ENCODE measurements at regions not wholly inside any gene's neighbourhood (a gene's known extent, or its start where the extent isn't known, plus 50 kb on each side); places are given as distances from the start of the nearest gene placed in this dataset.

- no peak for DNase-seq
Measured at GRCh38 chr11:28739489-28740280, 631.5 kb downstream of the METTL15 start.

DNA sequence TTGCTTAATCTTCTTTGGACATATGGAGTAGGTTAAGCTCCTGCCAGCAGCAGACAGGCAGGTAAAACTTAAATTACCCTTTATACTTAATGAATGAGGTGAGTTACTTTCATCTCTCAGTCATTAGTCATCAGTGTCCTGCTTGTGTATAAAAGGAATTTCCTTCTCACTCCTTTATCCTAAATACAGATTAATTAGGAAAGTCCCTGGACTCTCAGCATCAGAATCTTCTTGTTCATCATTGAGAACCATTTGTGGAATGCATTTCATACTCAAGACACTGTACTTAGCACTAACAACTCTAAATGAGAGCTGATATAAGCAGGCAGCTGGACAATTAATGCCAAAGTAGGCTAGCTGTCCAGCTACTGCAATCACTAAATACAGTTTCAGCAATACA is 630.4 kb downstream of the METTL15 start:
- no peak for DNase-seq

DNA sequence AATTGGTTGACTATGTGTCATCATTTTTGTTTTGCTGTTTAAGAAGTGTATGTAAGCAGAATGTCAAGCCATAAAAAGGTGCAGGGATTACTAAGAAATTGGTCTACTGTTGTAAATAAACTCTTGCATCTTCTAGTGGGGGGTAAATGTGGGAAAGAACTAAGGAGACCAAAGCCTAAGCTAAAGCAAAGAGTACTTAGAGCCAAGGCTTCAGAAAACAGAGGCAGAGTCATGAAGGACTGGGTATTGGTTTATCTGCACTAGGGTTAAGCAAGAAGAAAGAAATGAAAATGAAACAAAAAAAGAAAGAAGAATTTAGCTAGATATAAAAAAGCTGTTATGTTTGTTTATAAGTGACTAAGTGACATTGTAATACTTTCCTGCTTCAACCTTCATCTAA is 628.1 kb downstream of the METTL15 start:
- DNase-seq, result no peak

DNA sequence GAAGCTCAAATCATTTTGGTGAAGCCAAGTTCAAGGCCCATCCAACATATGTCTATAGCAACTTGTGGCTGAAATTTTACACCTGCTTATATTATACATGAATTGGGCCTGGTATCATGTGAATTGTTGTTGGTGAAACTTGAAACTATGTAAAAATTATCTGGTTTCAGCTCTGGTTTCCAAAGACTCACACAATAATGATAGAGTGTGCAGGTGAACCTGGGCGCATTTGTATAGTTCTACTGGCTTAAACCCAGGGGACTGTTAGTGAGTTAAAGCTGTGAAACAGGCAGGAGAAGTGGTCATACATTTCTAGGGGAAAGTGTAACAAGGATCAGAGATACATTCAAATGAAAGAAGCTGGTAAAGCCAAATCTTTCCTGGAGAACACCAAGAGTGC is 627.3 kb downstream of the METTL15 start:
- DNase-seq, result no peak

DNA sequence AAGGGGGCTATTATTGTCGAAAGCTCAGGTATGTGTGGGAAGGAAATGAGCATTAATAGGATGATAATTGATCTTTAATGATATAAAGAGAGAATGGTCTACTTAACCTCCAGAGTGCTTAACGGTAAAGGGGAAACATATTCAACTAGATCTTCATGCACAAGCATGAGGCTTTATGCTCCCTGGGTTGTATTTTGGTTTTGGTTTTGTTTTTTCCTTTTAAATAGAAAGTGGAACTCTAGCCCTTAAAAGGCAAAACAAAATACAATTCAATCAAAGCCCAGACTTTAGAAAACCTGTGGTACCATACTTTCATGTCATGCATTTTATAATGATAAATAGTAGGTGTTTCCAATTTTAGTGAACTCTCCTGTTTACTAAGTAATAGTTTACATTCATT is 622.7 kb downstream of the METTL15 start:
- DNase-seq, result no peak

- DNase-seq, result no peak
Measured at GRCh38 chr11:28730336-28730735, 622.1 kb downstream of the METTL15 start.

DNA sequence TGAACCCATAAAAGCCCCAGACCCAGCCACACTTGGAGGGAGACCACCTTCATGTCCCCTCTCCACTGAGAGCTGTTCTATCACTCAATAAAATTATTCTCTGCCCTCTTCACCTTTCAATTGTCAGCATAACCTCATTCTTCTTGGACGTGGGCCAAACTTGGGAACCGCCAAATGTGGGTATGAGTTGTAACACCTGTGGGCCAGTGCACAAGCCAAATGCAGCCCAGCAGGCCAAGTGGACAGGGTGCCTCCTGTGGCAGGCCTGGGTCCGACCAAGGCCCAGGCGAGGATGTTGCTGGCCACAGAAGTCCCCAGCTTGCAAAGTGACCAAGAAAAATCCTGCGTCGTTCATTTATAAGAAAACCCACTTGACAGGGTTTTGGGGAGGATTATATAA is 621.2 kb downstream of the METTL15 start:
- no peak for DNase-seq

DNA sequence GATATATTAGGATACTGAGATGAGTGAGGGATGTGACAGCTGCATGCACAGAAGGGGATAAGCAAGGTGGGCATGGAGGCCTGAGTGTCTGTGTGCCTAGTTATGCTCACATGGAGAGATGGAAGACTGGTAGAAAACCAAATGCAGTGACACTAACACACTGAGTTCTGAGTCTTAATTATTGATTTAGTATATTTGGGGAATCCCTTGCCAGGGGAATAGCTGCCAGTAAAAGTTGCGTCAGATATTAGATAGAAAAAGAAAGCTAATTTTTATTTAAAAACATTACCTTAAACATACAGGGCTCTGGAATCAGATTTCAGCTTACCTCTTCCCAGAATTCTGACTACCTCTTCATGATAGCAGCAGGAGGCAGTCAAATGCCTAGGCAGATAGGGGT is 620.5 kb downstream of the METTL15 start:
- DNase-seq, result no peak

DNA sequence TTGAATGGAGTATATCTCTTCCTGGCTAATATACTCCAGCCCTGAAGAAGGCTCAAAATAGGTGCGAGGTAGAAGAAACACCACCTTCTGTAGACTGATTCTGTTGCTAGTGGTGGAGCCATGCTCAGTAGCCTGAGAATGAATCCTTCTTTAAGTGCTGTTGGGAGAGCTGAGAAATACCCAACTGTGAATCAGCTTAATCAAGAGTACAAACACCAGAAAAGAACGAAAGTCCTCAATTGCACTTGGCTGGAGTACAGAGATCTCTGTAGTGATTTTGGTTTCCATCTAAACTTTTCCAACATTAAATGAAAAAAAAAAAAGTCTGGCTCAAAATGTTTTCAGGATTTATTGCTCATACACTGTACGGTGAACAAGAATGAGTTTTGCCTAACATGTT is 619.1 kb downstream of the METTL15 start:
- no peak for DNase-seq

- no peak for DNase-seq
Measured at GRCh38 chr11:28726432-28726831, 618.2 kb downstream of the METTL15 start.

DNA sequence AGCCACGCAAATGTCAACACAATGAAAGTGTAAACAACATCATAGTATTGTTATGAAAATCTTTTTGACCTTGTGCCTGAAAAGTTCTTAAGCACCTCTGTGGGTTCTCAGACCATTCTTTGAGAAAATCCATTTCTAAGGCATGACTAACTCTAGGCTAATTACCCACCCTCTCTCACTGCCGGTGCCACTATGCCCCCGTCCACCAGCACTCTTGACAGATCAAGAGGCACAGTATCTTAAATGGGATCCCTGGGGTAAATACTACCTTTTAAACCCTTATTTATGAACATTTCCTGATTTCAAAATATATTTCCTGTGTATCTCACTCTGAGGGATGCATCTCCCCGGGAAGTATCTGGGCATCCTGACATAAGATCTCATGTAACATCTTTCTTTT is 607.5 kb downstream of the METTL15 start:
- DNase-seq, result no peak

DNA sequence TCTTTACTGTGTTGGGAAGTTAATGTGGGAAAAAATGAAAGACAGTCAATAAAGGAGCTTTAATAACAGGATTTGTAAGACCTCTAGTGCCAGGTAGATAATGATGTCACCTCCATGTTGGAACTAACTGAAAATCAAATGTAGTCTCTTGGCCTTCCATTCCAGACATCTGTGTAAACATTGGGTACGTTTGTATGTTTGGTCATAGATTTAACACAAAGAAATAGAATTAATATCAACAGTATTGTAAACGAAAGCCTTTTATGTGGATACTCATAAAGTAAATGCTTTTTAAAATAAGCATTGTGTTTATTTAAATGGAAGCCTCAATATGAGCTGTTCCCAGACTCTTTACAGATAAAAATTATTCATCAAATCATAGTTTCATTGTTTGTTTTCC is 605.7 kb downstream of the METTL15 start:
- DNase-seq, result no peak

DNA sequence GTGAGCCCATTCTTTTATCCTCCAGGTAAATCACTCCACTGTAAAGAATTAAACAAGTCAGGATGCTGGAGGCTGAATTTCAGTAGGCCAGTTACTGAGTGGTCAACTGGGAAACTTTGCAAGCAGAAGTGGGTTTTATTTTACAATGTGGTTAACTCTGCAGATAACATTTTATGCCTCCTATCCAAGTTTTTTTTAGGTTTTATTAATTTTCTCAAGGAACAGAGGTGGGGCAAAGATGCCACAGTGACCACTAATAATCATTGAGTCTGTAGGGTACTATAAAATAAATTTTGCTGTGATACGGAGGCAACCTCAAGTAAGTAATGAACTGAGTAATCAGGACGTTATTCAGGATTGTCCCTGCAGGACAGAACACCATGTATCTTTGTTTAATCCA is 599.9 kb downstream of the METTL15 start:
- no peak for DNase-seq

DNA sequence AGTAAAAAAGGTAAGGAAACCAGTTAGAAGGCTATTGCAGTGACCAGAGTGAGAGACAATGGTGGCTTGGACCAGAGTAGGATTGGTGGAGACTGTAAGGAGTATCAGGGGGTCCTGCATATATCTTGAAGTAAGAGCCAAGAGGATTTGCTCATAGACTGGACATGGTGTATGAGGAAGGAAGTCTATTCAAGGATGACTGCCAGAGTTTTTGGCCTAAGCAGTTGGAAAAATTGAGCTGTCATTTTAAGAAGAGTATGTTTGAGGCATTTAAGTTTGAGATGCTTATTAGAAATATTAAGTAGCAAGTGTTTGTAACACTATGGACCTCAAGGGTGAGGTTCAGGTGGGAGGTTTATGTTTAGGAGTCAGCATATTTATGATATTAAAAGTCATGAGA is 596.6 kb downstream of the METTL15 start:
- no peak for DNase-seq

DNA sequence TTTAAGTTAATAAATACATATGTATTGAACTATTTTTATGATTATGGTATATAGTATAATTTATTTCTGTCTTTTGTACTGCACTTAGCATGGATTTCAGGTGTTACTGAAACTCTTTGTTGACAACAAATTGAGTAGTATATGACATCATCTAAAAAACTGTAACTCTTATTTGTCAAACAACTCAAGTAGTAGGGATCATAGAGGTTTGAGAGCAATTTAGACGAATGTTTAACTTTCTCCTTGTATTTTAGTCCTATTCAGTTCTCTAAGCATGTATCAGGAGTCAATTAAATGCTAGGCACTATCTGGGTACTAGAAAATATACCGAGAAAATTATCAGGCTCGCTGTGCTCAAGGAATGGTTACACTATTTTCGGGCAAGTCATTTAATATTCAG is 595.2 kb downstream of the METTL15 start:
- DNase-seq, result no peak

DNA sequence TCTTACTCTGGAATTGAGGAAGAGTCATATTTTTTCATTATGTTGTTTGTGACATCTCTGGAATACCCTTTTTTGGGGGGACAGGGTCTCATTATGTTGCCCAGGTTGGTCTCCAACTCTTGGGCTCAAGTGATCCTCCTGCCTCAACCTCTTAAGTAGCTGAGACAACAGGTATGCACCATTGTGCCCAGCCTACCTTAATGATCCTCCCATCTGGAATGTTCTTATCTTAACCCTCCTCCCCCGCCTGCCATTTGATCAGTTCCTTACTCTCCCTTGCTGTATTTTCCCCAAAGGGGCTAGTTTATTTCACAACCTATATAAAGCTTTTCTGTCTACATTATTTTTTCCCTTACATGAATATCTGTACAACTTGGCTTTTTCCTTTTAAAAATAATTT is 594.7 kb downstream of the METTL15 start:
- DNase-seq, result no peak

- no peak for DNase-seq
Measured at GRCh38 chr11:28702450-28702790, 594.2 kb downstream of the METTL15 start.

DNA sequence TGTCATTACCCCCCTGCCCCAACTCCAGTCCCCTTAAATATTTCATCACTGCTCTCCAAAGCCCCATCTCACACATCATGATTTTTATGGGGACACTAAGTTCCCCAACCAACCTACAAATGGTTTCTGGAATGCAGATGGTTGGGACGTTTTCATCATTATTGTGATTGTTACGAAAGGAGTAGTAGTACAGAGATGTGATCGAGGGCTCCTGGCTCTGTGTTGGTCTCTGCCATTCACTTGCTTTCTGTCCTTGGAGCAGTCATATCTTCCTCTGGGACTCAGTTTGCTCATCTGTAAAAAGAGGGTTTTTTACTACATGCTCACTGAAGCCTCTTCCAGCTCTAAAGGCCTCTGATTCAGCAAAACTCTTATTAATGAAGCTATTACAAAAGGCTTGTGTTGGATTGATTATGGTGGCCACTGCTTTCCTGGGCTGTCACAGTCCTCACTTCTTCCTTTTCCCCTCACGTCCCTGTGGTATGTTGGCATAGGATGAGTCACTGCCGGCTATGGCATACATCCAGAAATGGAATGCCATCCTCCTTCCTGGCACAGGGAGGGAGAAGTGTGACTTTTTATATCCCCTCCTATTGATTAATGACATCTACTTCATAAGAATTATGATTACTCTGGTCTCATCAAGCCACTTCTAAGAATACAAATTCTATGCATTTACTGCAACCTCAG is 593.7 kb downstream of the METTL15 start:
- no peak for DNase-seq

- no peak for DNase-seq
Measured at GRCh38 chr11:28699701-28700100, 591.5 kb downstream of the METTL15 start.

GRCh38 chr11:28697920-28698827 is 590.0 kb downstream of the METTL15 start:
- peak; percentile 12 to 37 for DNase-seq

DNA sequence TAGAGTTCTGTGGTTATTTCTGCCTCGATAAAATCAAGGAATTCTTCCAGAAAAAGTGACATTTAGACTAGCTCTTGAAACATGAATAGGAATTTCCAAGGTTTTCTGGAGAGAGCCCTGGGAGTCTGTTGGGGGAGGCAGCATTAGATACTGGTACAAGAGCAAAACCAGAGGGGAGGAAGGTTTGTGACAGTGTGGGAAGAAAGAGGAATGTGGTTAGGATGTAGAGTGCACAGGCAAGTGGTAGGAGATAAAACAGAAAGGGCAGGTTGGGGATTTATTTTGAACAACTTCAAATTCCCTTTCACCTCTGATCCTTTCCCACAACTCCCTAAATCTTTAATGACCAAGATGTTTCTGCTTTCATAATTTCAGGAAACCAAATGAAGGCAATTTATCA is 588.4 kb downstream of the METTL15 start:
- DNase-seq, result no peak

GRCh38 chr11:28690746-28691145 is 582.6 kb downstream of the METTL15 start:
- DNase-seq, result no peak
